GM19239 (cell line): ENCODE measurements at regions not wholly inside any gene's neighbourhood (a gene's known extent, or its start where the extent isn't known, plus 50 kb on each side); places are given as distances from the start of the nearest gene placed in this dataset.

Source experiments
- DNase-seq: peaks from one replicate; pipeline ENCODE4 v3.0.0; 2011; ENCODE audit warnings: low spot score; ENCODE audit not compliant: insufficient read length
- FAIRE-seq: peaks from 2 replicates; lab custom pipeline; 2011; peaks lifted over from hg19 to GRCh38; lab: Jason Lieb, UNC

- FAIRE-seq, result no peak
Measured at GRCh38 chr10:4671451-4672145, 154.4 kb upstream of the AKR1E2 start.

GRCh38 chr10:4670737-4671136 lies 155.3 kb upstream of the AKR1E2 start:
- FAIRE-seq (no peak), DNase-seq (no peak)

More at GRCh38 chr10:4671451-4672145, 154.4 kb upstream of the AKR1E2 start:
- DNase-seq, result no peak

GRCh38 chr10:4669585-4669984 lies 156.4 kb upstream of the AKR1E2 start:
- no peak for FAIRE-seq
- DNase-seq, result no peak

- DNase-seq (no peak), FAIRE-seq (no peak)
Measured at GRCh38 chr10:4663162-4663992, 162.6 kb upstream of the AKR1E2 start.

GRCh38 chr10:4662576-4663161 lies 163.3 kb upstream of the AKR1E2 start:
- no peak for DNase-seq
- no peak for FAIRE-seq

GRCh38 chr10:4661511-4662255 lies 164.3 kb upstream of the AKR1E2 start:
- FAIRE-seq, result no peak
- no peak for DNase-seq

- no peak for DNase-seq
- FAIRE-seq, result no peak
Measured at GRCh38 chr10:4658777-4659176, 167.2 kb upstream of the AKR1E2 start.

GRCh38 chr10:4656576-4657194 lies 169.3 kb upstream of the AKR1E2 start:
- peak; percentile 37 for FAIRE-seq
- DNase-seq, result peak; percentile 4

GRCh38 chr10:4655879-4656278 lies 170.1 kb upstream of the AKR1E2 start:
- no peak for FAIRE-seq

GRCh38 chr10:4655406-4655805 lies 170.6 kb upstream of the AKR1E2 start:
- no peak for FAIRE-seq
- DNase-seq, result no peak

More at GRCh38 chr10:4655879-4656278, 170.1 kb upstream of the AKR1E2 start:
- DNase-seq, result no peak

- FAIRE-seq, result no peak
Measured at GRCh38 chr10:4654496-4654895, 171.5 kb upstream of the AKR1E2 start.

GRCh38 chr10:4653160-4653559 lies 172.8 kb upstream of the AKR1E2 start:
- no peak for DNase-seq
- FAIRE-seq, result no peak

More at GRCh38 chr10:4654496-4654895, 171.5 kb upstream of the AKR1E2 start:
- DNase-seq, result no peak

GRCh38 chr10:4652111-4653010 lies 173.6 kb upstream of the AKR1E2 start:
- FAIRE-seq (peak; percentile 44), DNase-seq (no peak)

GRCh38 chr10:4651404-4652037 lies 174.5 kb upstream of the AKR1E2 start:
- no peak for DNase-seq
- FAIRE-seq, result peak; percentile 48

- FAIRE-seq (no peak), DNase-seq (no peak)
Measured at GRCh38 chr10:4650582-4650981, 175.4 kb upstream of the AKR1E2 start.

- no peak for DNase-seq
- no peak for FAIRE-seq
Measured at GRCh38 chr10:4649886-4650508, 176.0 kb upstream of the AKR1E2 start.

- FAIRE-seq (no peak), DNase-seq (no peak)
Measured at GRCh38 chr10:4649471-4649870, 176.5 kb upstream of the AKR1E2 start.

GRCh38 chr10:4648999-4649398 lies 177.0 kb upstream of the AKR1E2 start:
- FAIRE-seq (no peak), DNase-seq (no peak)
